ENCODE measurements at regions not wholly inside any gene's neighbourhood (a gene's known extent, or its start where the extent isn't known, plus 50 kb on each side); places are given as distances from the start of the nearest gene placed in this dataset.

GRCh38 chr4:125729171-125729570 lies 414.4 kb downstream of the FAT4 start:
- no peaks in the 10 kb centered on the region for H3K36me3 ChIP-seq (ENCODE audit: insufficient read depth, low read depth, low read length)
- H3K4me1 ChIP-seq (ENCODE audit: insufficient read depth, low read length) = peaks cover 19% of the 10 kb centered on the region
- H3K4me3 ChIP-seq (ENCODE audit: low read length) = no peak overlapping the region
- no peaks in the 10 kb centered on the region for H3K27me3 ChIP-seq (ENCODE audit: insufficient read depth, low read length)
- H3K9ac ChIP-seq (ENCODE audit: low read depth, low read length) = no peak overlapping the region
- H3K9me3 ChIP-seq (ENCODE audit: insufficient read depth, low read depth, low read length) = no peaks in the 10 kb centered on the region
- no peak overlapping the region for H3K27ac ChIP-seq (ENCODE audit: low read length)

- H3K9ac ChIP-seq (ENCODE audit: low read depth, low read length) = no peak overlapping the region
- H3K36me3 ChIP-seq (ENCODE audit: insufficient read depth, low read depth, low read length) = no peaks in the 10 kb centered on the region
- H3K4me3 ChIP-seq (ENCODE audit: low read length) = no peak overlapping the region
- H3K9me3 ChIP-seq (ENCODE audit: insufficient read depth, low read depth, low read length) = no peaks in the 10 kb centered on the region
- peaks cover 39% of the 10 kb centered on the region for H3K4me1 ChIP-seq (ENCODE audit: insufficient read depth, low read length)
- no peaks in the 10 kb centered on the region for H3K27me3 ChIP-seq (ENCODE audit: insufficient read depth, low read length)
- H3K27ac ChIP-seq (ENCODE audit: low read length) = no peak overlapping the region
Measured at GRCh38 chr4:125732632-125733031, 417.9 kb downstream of the FAT4 start.

GRCh38 chr4:125734504-125734903 lies 419.7 kb downstream of the FAT4 start:
- no peak overlapping the region for H3K4me3 ChIP-seq (ENCODE audit: low read length)
- no peaks in the 10 kb centered on the region for H3K9me3 ChIP-seq (ENCODE audit: insufficient read depth, low read depth, low read length)
- no peak overlapping the region for H3K27ac ChIP-seq (ENCODE audit: low read length)
- H3K4me1 ChIP-seq (ENCODE audit: insufficient read depth, low read length) = peaks cover 26% of the 10 kb centered on the region
- H3K9ac ChIP-seq (ENCODE audit: low read depth, low read length) = no peak overlapping the region
- H3K27me3 ChIP-seq (ENCODE audit: insufficient read depth, low read length) = no peaks in the 10 kb centered on the region
- no peaks in the 10 kb centered on the region for H3K36me3 ChIP-seq (ENCODE audit: insufficient read depth, low read depth, low read length)

- Histone ChIP-seq H3K36me3 (ENCODE audit: insufficient read depth, low read depth, low read length) (no peaks in the 10 kb centered on the region), H3K4me1 (ENCODE audit: insufficient read depth, low read length) (peaks cover 30% of the 10 kb centered on the region), H3K9me3 (ENCODE audit: insufficient read depth, low read depth, low read length) (no peaks in the 10 kb centered on the region), H3K9ac (ENCODE audit: low read depth, low read length) (no peak overlapping the region), H3K27me3 (ENCODE audit: insufficient read depth, low read length) (no peaks in the 10 kb centered on the region), H3K4me3 (ENCODE audit: low read length) (no peak overlapping the region), H3K27ac (ENCODE audit: low read length) (no peak overlapping the region)
Measured at GRCh38 chr4:125735102-125735501, 420.3 kb downstream of the FAT4 start.

GRCh38 chr4:125736057-125736456 lies 421.3 kb downstream of the FAT4 start:
- Histone ChIP-seq H3K27me3 (ENCODE audit: insufficient read depth, low read length) (no peaks in the 10 kb centered on the region), H3K27ac (ENCODE audit: low read length) (no peak overlapping the region), H3K36me3 (ENCODE audit: insufficient read depth, low read depth, low read length) (no peaks in the 10 kb centered on the region), H3K9ac (ENCODE audit: low read depth, low read length) (peak overlapping the region; percentile 50; the same call in 1 of the 2 replicates), H3K4me3 (ENCODE audit: low read length) (no peak overlapping the region), H3K9me3 (ENCODE audit: insufficient read depth, low read depth, low read length) (no peaks in the 10 kb centered on the region), H3K4me1 (ENCODE audit: insufficient read depth, low read length) (peaks cover 30% of the 10 kb centered on the region)

GRCh38 chr4:125739760-125740159 lies 425.0 kb downstream of the FAT4 start:
- H3K9me3 ChIP-seq (ENCODE audit: insufficient read depth, low read depth, low read length) = peaks cover 7% of the 10 kb centered on the region; the same call in 1 of the 2 replicates
- H3K27ac ChIP-seq (ENCODE audit: low read length) = no peak overlapping the region
- H3K4me1 ChIP-seq (ENCODE audit: insufficient read depth, low read length) = peaks cover 25% of the 10 kb centered on the region
- no peak overlapping the region for H3K9ac ChIP-seq (ENCODE audit: low read depth, low read length)
- H3K27me3 ChIP-seq (ENCODE audit: insufficient read depth, low read length) = no peaks in the 10 kb centered on the region
- no peaks in the 10 kb centered on the region for H3K36me3 ChIP-seq (ENCODE audit: insufficient read depth, low read depth, low read length)
- H3K4me3 ChIP-seq (ENCODE audit: low read length) = no peak overlapping the region

- Histone ChIP-seq H3K4me1 (ENCODE audit: insufficient read depth, low read length) (peaks cover 6% of the 10 kb centered on the region), H3K4me3 (ENCODE audit: low read length) (no peak overlapping the region), H3K27me3 (ENCODE audit: insufficient read depth, low read length) (no peaks in the 10 kb centered on the region), H3K9ac (ENCODE audit: low read depth, low read length) (no peak overlapping the region), H3K9me3 (ENCODE audit: insufficient read depth, low read depth, low read length) (peaks cover 7% of the 10 kb centered on the region; the same call in 1 of the 2 replicates), H3K27ac (ENCODE audit: low read length) (no peak overlapping the region), H3K36me3 (ENCODE audit: insufficient read depth, low read depth, low read length) (no peaks in the 10 kb centered on the region)
Measured at GRCh38 chr4:125741825-125742452, 427.2 kb downstream of the FAT4 start.

- no peak overlapping the region for H3K9ac ChIP-seq (ENCODE audit: low read depth, low read length)
- H3K36me3 ChIP-seq (ENCODE audit: insufficient read depth, low read depth, low read length) = no peaks in the 10 kb centered on the region
- H3K27ac ChIP-seq (ENCODE audit: low read length) = no peak overlapping the region
- H3K9me3 ChIP-seq (ENCODE audit: insufficient read depth, low read depth, low read length) = peaks cover 7% of the 10 kb centered on the region; the same call in 1 of the 2 replicates
- no peaks in the 10 kb centered on the region for H3K27me3 ChIP-seq (ENCODE audit: insufficient read depth, low read length)
- no peaks in the 10 kb centered on the region; the same call in 1 of the 2 replicates for H3K4me1 ChIP-seq (ENCODE audit: insufficient read depth, low read length)
- H3K4me3 ChIP-seq (ENCODE audit: low read length) = no peak overlapping the region
Measured at GRCh38 chr4:125744891-125745364, 430.2 kb downstream of the FAT4 start.

GRCh38 chr4:125749354-125749753 lies 434.6 kb downstream of the FAT4 start:
- Histone ChIP-seq H3K4me3 (ENCODE audit: low read length) (no peak overlapping the region), H3K4me1 (ENCODE audit: insufficient read depth, low read length) (no peaks in the 10 kb centered on the region), H3K36me3 (ENCODE audit: insufficient read depth, low read depth, low read length) (no peaks in the 10 kb centered on the region), H3K9ac (ENCODE audit: low read depth, low read length) (no peak overlapping the region), H3K27ac (ENCODE audit: low read length) (no peak overlapping the region), H3K9me3 (ENCODE audit: insufficient read depth, low read depth, low read length) (peaks cover 4% of the 10 kb centered on the region; the same call in 1 of the 2 replicates), H3K27me3 (ENCODE audit: insufficient read depth, low read length) (no peaks in the 10 kb centered on the region)

GRCh38 chr4:125750399-125750798 lies 435.6 kb downstream of the FAT4 start:
- H3K4me3 ChIP-seq (ENCODE audit: low read length) = no peak overlapping the region
- no peak overlapping the region for H3K27ac ChIP-seq (ENCODE audit: low read length)
- no peaks in the 10 kb centered on the region; the same call in 1 of the 2 replicates for H3K9me3 ChIP-seq (ENCODE audit: insufficient read depth, low read depth, low read length)

GRCh38 chr4:125750828-125751466 lies 436.2 kb downstream of the FAT4 start:
- no peaks in the 10 kb centered on the region for H3K4me1 ChIP-seq (ENCODE audit: insufficient read depth, low read length)
- H3K9me3 ChIP-seq (ENCODE audit: insufficient read depth, low read depth, low read length) = no peaks in the 10 kb centered on the region; the same call in 1 of the 2 replicates
- H3K27me3 ChIP-seq (ENCODE audit: insufficient read depth, low read length) = no peaks in the 10 kb centered on the region
- no peak overlapping the region for H3K4me3 ChIP-seq (ENCODE audit: low read length)
- no peak overlapping the region for H3K27ac ChIP-seq (ENCODE audit: low read length)
- H3K36me3 ChIP-seq (ENCODE audit: insufficient read depth, low read depth, low read length) = no peaks in the 10 kb centered on the region
- H3K9ac ChIP-seq (ENCODE audit: low read depth, low read length) = no peak overlapping the region

More at GRCh38 chr4:125750399-125750798, 435.6 kb downstream of the FAT4 start:
- Histone ChIP-seq H3K4me1 (ENCODE audit: insufficient read depth, low read length) (no peaks in the 10 kb centered on the region), H3K27me3 (ENCODE audit: insufficient read depth, low read length) (no peaks in the 10 kb centered on the region), H3K9ac (ENCODE audit: low read depth, low read length) (no peak overlapping the region), H3K36me3 (ENCODE audit: insufficient read depth, low read depth, low read length) (no peaks in the 10 kb centered on the region)

- Histone ChIP-seq H3K9ac (ENCODE audit: low read depth, low read length) (no peak overlapping the region), H3K9me3 (ENCODE audit: insufficient read depth, low read depth, low read length) (no peaks in the 10 kb centered on the region), H3K36me3 (ENCODE audit: insufficient read depth, low read depth, low read length) (no peaks in the 10 kb centered on the region), H3K4me1 (ENCODE audit: insufficient read depth, low read length) (no peaks in the 10 kb centered on the region), H3K4me3 (ENCODE audit: low read length) (no peak overlapping the region), H3K27me3 (ENCODE audit: insufficient read depth, low read length) (no peaks in the 10 kb centered on the region), H3K27ac (ENCODE audit: low read length) (no peak overlapping the region)
Measured at GRCh38 chr4:125758438-125758837, 443.7 kb downstream of the FAT4 start.

Measured in iPS-20b (cell line).